A673 (cell line): ENCODE measurements at regions not wholly inside any gene's neighbourhood (a gene's known extent, or its start where the extent isn't known, plus 50 kb on each side); places are given as distances from the start of the nearest gene placed in this dataset.

Experiments
- BruUV-seq: library from RNA; stranded (reverse); fragments of 400-500 nt; replicated peaks from 2 replicates; lab custom pipeline; 2021; lab: Mats Ljungman, UMichigan
- CTCF ChIA-PET: fragments of 300-600 bp; sonication (Branson Sonifier 250); formaldehyde crosslinking; loops from one replicate; lab custom pipeline; 2022; ENCODE audit warnings: antibody characterized with exemption; lab: Charles Lee
- POLR2A ChIA-PET: fragments of 300-600 bp; sonication (Branson Sonifier 250); formaldehyde crosslinking; loops from one replicate; lab custom pipeline; 2022; ENCODE audit warnings: antibody characterized with exemption; ENCODE audit not compliant: low non-redundant PET; lab: Charles Lee
- DNase-seq: peaks from one replicate; pipeline ENCODE4 v3.0.0-alpha.2; 2015; ENCODE audit warnings: low spot score
- H3K27ac ChIP-seq: fragments of 200-600 bp; sonication (generic); 2 replicates; pipeline ENCODE4 v1.5.1; 2016; ENCODE audit warnings: mixed run types, low read depth, mild to moderate bottlenecking, mixed read lengths, antibody characterized with exemption, low read length; ENCODE audit not compliant: poor library complexity, severe bottlenecking
- H3K27me3 ChIP-seq: fragments of 200-600 bp; sonication (generic); replicated peaks from 2 replicates; pipeline ENCODE4 v1.6.1; 2017; ENCODE audit warnings: mixed run types, low read depth, mild to moderate bottlenecking, mixed read lengths, antibody characterized with exemption, low read length; ENCODE audit not compliant: insufficient read depth, poor library complexity
- H3K36me3 ChIP-seq: fragments of 200-600 bp; sonication (generic); 2 replicates; pipeline ENCODE4 v1.6.1; 2016; ENCODE audit warnings: mixed run types, mild to moderate bottlenecking, mixed read lengths, antibody characterized with exemption, low read length; ENCODE audit not compliant: insufficient read depth, poor library complexity, severe bottlenecking
- H3K4me1 ChIP-seq: fragments of 200-600 bp; sonication (generic); 2 replicates; pipeline ENCODE4 v1.6.1; 2017; ENCODE audit warnings: mixed run types, mild to moderate bottlenecking, mixed read lengths, antibody characterized with exemption, low read length; ENCODE audit not compliant: insufficient read depth, poor library complexity, severe bottlenecking
- H3K4me3 ChIP-seq: fragments of 200-600 bp; sonication (generic); 2 replicates; pipeline ENCODE4 v1.5.1; 2016; ENCODE audit warnings: low read depth, mixed run types, mild to moderate bottlenecking, mixed read lengths, low read length; ENCODE audit not compliant: poor library complexity, severe bottlenecking
- H3K9me3 ChIP-seq: fragments of 200-600 bp; sonication (generic); 2 replicates; pipeline ENCODE4 v1.6.1; 2016; ENCODE audit warnings: mixed run types, low read depth, mild to moderate bottlenecking, mixed read lengths, antibody characterized with exemption, low read length; ENCODE audit not compliant: poor library complexity, severe bottlenecking
- CTCF ChIP-seq: fragments of 300-800, 200-600 bp; sonication (generic); conservative IDR thresholded peaks from 2 replicates; pipeline ENCODE4 v1.5.1; 2017; ENCODE audit warnings: low read depth, mild to moderate bottlenecking, antibody characterized with exemption, low read length, moderate library complexity, mixed read lengths
- EZH2 ChIP-seq: fragments of 200-600 bp; sonication (generic); IDR thresholded peaks from 2 replicates; pipeline ENCODE4 v1.6.1; 2017; ENCODE audit warnings: borderline replicate concordance, low read depth, mild to moderate bottlenecking, mixed read lengths, antibody characterized with exemption, low read length; ENCODE audit not compliant: poor library complexity, severe bottlenecking
- intact Hi-C: fragments of 100-400 bp; cut with micrococcal nuclease; formaldehyde crosslinking; loops from one replicate; pipeline ENCODE4 v1.10.0; 2022; ENCODE audit not compliant: unreplicated experiment

GRCh38 chr3:173342679-173343078 is 54.9 kb upstream of the NLGN1 start:
- Histone ChIP-seq H3K27ac (no peak overlapping the region), H3K27me3 (no peaks in the 10 kb centered on the region), H3K9me3 (no peaks in the 10 kb centered on the region), H3K4me3 (no peak overlapping the region), H3K4me1 (no peaks in the 10 kb centered on the region), H3K36me3 (no peaks in the 10 kb centered on the region)
- POLR2A ChIA-PET: no interaction called here
- CTCF ChIA-PET: no interaction called here
- DNase-seq: no peak
- intact Hi-C loops: no loop called here
- no TSS peak for BruUV-seq
- TF ChIP-seq CTCF: no peak
- TF ChIP-seq EZH2: no peak

GRCh38 chr3:173340626-173341025 is 56.9 kb upstream of the NLGN1 start:
- Histone ChIP-seq H3K9me3 (no peaks in the 10 kb centered on the region), H3K27ac (no peak overlapping the region), H3K27me3 (no peaks in the 10 kb centered on the region), H3K36me3 (no peaks in the 10 kb centered on the region), H3K4me1 (no peaks in the 10 kb centered on the region), H3K4me3 (no peak overlapping the region)
- BruUV-seq: no TSS peak
- DNase-seq: no peak
- ChIA-PET POLR2A (no interaction called here), CTCF (no interaction called here)
- TF ChIP-seq EZH2 (no peak), CTCF (no peak)
- intact Hi-C loops: no loop called here

- Histone ChIP-seq H3K36me3 (no peaks in the 10 kb centered on the region), H3K4me3 (no peak overlapping the region), H3K4me1 (no peaks in the 10 kb centered on the region), H3K27ac (no peak overlapping the region), H3K9me3 (no peaks in the 10 kb centered on the region), H3K27me3 (no peaks in the 10 kb centered on the region)
- ChIA-PET CTCF (no interaction called here), POLR2A (no interaction called here)
- no TSS peak for BruUV-seq
- TF ChIP-seq CTCF: no peak
- TF ChIP-seq EZH2: no peak
- no peak for DNase-seq
- intact Hi-C loops: no loop called here
Measured at GRCh38 chr3:173336261-173336660, 61.3 kb upstream of the NLGN1 start.
